Peyer's patch (tissue), 4 donors: ENCODE measurements at regions not wholly inside any gene's neighbourhood (a gene's known extent, or its start where the extent isn't known, plus 50 kb on each side); places are given as distances from the start of the nearest gene placed in this dataset.
"Not testable (repeated sequence)": the region's sequence is repeated elsewhere in the genome, so short reads cannot be mapped to it uniquely, and the experiment has no call there.

Experiments used
- POLR2A ChIP-seq, 2 donors: fragments of 450-650 bp; IDR thresholded peaks; one replicate each; pipeline ENCODE4 v1.5.1; 2017; ENCODE audit warnings: antibody characterized with exemption in 2 of 2, mild to moderate bottlenecking in 2 of 2, moderate library complexity in 2 of 2
- TF ChIP-seq, protein P1 (sequence below), 6 experiments: fragments of 450-650 bp in 4 of 6; fragments of 200-600 bp in 2 of 6; sonication (generic) in 1 of 6; IDR thresholded peaks; one replicate each; pipeline ENCODE4 v1.5.1; 2017 to 2019; ENCODE audit warnings: antibody characterized with exemption in 6 of 6, mild to moderate bottlenecking in 3 of 6, moderate library complexity in 1 of 6

DNA sequence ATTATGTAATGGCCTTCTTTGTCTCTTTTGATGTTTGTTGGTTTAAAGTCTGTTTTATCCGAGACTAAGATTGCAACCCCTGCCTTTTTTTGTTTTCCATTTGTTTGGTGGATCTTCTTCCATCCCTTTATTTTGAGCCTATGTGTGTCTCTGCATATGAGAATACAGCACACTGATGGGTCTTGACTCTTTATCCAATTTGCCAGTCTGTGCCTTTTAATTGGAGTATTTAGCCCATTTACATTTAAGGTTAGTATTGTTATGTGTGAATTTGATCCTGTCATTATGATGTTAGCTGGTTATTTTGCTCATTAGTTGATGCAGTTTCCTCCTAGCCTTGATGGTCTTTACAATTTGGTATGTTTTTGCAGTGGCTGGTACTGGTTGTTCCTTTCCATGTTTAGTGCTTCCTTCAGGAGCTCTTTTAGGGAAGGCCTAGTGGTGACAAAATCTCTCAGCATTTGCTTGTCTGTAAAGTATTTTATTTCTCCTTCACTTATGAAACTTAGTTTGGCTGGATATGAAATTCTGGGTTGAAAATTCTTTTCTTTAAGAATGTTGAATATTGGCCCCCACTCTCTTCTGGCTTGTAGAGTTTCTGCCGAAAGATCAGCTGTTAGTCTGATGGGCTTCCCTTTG lies 95.3 kb upstream of the ATF7IP2 start:
- TF ChIP-seq POLR2A (IDR thresholded peaks at IDR 0.05), result not testable (repeated sequence)
- TF ChIP-seq, protein P1, sequence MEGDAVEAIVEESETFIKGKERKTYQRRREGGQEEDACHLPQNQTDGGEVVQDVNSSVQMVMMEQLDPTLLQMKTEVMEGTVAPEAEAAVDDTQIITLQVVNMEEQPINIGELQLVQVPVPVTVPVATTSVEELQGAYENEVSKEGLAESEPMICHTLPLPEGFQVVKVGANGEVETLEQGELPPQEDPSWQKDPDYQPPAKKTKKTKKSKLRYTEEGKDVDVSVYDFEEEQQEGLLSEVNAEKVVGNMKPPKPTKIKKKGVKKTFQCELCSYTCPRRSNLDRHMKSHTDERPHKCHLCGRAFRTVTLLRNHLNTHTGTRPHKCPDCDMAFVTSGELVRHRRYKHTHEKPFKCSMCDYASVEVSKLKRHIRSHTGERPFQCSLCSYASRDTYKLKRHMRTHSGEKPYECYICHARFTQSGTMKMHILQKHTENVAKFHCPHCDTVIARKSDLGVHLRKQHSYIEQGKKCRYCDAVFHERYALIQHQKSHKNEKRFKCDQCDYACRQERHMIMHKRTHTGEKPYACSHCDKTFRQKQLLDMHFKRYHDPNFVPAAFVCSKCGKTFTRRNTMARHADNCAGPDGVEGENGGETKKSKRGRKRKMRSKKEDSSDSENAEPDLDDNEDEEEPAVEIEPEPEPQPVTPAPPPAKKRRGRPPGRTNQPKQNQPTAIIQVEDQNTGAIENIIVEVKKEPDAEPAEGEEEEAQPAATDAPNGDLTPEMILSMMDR (IDR thresholded peaks at IDR 0.05), result not testable (repeated sequence)
